H1 (cell line): ENCODE measurements at regions not wholly inside any gene's neighbourhood (a gene's known extent, or its start where the extent isn't known, plus 50 kb on each side); places are given as distances from the start of the nearest gene placed in this dataset.
"Not testable (repeated sequence)": the region's sequence is repeated elsewhere in the genome, so short reads cannot be mapped to it uniquely, and the experiment has no call there.

ENCODE experiments used
- CTCF ChIA-PET: fragments of 300-600 bp; sonication (Branson Sonifier 250); formaldehyde crosslinking; loops from one replicate; lab custom pipeline; 2021; ENCODE audit not compliant: partially characterized antibody; lab: Charles Lee
- POLR2A ChIA-PET: fragments of 300-600 bp; sonication (Branson Sonifier 250); formaldehyde crosslinking; loops from one replicate; lab custom pipeline; 2021; ENCODE audit warnings: inconsistent platforms; ENCODE audit not compliant: partially characterized antibody; lab: Charles Lee
- DNase-seq, 2 experiments: peaks; one replicate each; pipeline versions ENCODE4 v3.0.0 to v3.0.0-alpha.2; 2010 to 2022; ENCODE audit warnings: low spot score in 2 of 2, low read depth in 1 of 2, mixed read lengths in 1 of 2
- FAIRE-seq: peaks from 2 replicates; lab custom pipeline; 2011; peaks lifted over from hg19 to GRCh38; lab: Jason Lieb, UNC
- H2AFZ ChIP-seq: 2 replicates; pipeline ENCODE4 v1.8.1; 2012; ENCODE audit warnings: low read length, inconsistent platforms
- H2AK5ac ChIP-seq: 2 replicates; pipeline ENCODE4 v1.6.1; 2013; ENCODE audit warnings: low read depth, low read length
- H2BK120ac ChIP-seq: replicated peaks from 2 replicates; pipeline ENCODE3; 2013; ENCODE audit warnings: low read depth, low read length, inconsistent platforms
- H2BK12ac ChIP-seq: 2 replicates; pipeline ENCODE4 v1.6.1; 2013; ENCODE audit warnings: low read depth, low read length
- H2BK15ac ChIP-seq: 2 replicates; pipeline ENCODE4 v1.6.1; 2013; ENCODE audit warnings: low read length
- H2BK20ac ChIP-seq: 2 replicates; pipeline ENCODE4 v1.6.1; 2013; ENCODE audit warnings: low read length
- H2BK5ac ChIP-seq: 2 replicates; pipeline ENCODE4 v1.6.1; 2013; ENCODE audit warnings: low read depth, low read length
- H3K14ac ChIP-seq: 2 replicates; pipeline ENCODE4 v1.6.1; 2013; ENCODE audit warnings: inconsistent platforms; ENCODE audit not compliant: insufficient read length
- H3K18ac ChIP-seq: 2 replicates; pipeline ENCODE4 v1.6.1; 2013; ENCODE audit warnings: low read length; ENCODE audit errors: extremely low read depth
- H3K23ac ChIP-seq: 2 replicates; pipeline ENCODE4 v1.6.1; 2013; ENCODE audit warnings: inconsistent platforms; ENCODE audit not compliant: insufficient read length
- H3K23me2 ChIP-seq: 2 replicates; pipeline ENCODE4 v1.6.1; 2013; ENCODE audit warnings: low read depth, low read length
- H3K27ac ChIP-seq: 2 replicates; pipeline ENCODE4 v1.6.1; 2011; ENCODE audit warnings: low read depth, low read length, inconsistent platforms
- H3K27me3 ChIP-seq, 4 experiments: replicated peaks in 1 of 4; 1 replicate in 1 of 4; 2 replicates in 3 of 4; pipeline versions ENCODE4 v1.6.1 to v1.8.1; 2011 to 2013; ENCODE audit warnings: low read length in 3 of 4, mild to moderate bottlenecking in 3 of 4, inconsistent platforms in 2 of 4, mixed read lengths in 2 of 4, moderate library complexity in 1 of 4; ENCODE audit not compliant: control insufficient read depth in 3 of 4, insufficient read depth in 3 of 4; ENCODE audit errors: extremely low read depth in 1 of 4
- H3K36me3 ChIP-seq, 4 experiments: 2 replicates each; pipeline versions ENCODE4 v1.6.1 to v1.8.1; 2011 to 2013; ENCODE audit warnings: mild to moderate bottlenecking in 4 of 4, low read length in 3 of 4, moderate library complexity in 2 of 4, control low read depth in 1 of 4, inconsistent platforms in 1 of 4; ENCODE audit not compliant: insufficient read depth in 4 of 4, control insufficient read depth in 2 of 4
- H3K4ac ChIP-seq: replicated peaks from 2 replicates; pipeline ENCODE3; 2013; ENCODE audit warnings: low read length, low read depth, mixed read lengths, inconsistent platforms; ENCODE audit not compliant: insufficient read length
- H3K4me1 ChIP-seq, 4 experiments: replicated peaks in 1 of 4; 1 replicate in 1 of 4; 2 replicates in 3 of 4; pipeline versions ENCODE4 v1.6.1 to v1.8.1; 2011 to 2013; ENCODE audit warnings: low read length in 3 of 4, inconsistent platforms in 2 of 4, mixed read lengths in 1 of 4; ENCODE audit not compliant: insufficient read depth in 4 of 4, control insufficient read depth in 3 of 4
- H3K4me2 ChIP-seq, 2 experiments: 2 replicates each; pipeline versions ENCODE4 v1.6.1 to v1.8.1; 2011 to 2013; ENCODE audit warnings: low read depth in 2 of 2, low read length in 2 of 2, control low read depth in 1 of 2, inconsistent platforms in 1 of 2, mild to moderate bottlenecking in 1 of 2; ENCODE audit not compliant: insufficient read depth in 1 of 2
- H3K4me3 ChIP-seq, 4 experiments: fragments of 200-600, 300-600 bp in 1 of 4; sonication (generic), shearing (Covaris generic), sonication (Bioruptor Twin) in 1 of 4; 2 replicates each; pipeline versions ENCODE4 v1.5.1 to v1.8.1; 2011 to 2016; ENCODE audit warnings: low read length in 4 of 4, low read depth in 3 of 4, control low read depth in 2 of 4, inconsistent platforms in 2 of 4, mild to moderate bottlenecking in 2 of 4, mixed read lengths in 1 of 4, moderate library complexity in 1 of 4; ENCODE audit not compliant: insufficient read depth in 2 of 4; ENCODE audit errors: extremely low read depth in 1 of 4
- H3K56ac ChIP-seq: replicated peaks from 2 replicates; pipeline ENCODE3; 2013; ENCODE audit warnings: low read depth, mild to moderate bottlenecking, mixed read lengths, low read length, inconsistent platforms; ENCODE audit not compliant: insufficient read length
- H3K79me1 ChIP-seq: 2 replicates; pipeline ENCODE4 v1.6.1; 2013; ENCODE audit warnings: low read depth, low read length, control low read depth
- H3K79me2 ChIP-seq, 2 experiments: 2 replicates each; pipeline versions ENCODE4 v1.6.1 to v1.8.1; 2012 to 2013; ENCODE audit warnings: low read length in 2 of 2, mild to moderate bottlenecking in 2 of 2, inconsistent platforms in 1 of 2; ENCODE audit not compliant: insufficient read depth in 2 of 2, control insufficient read depth in 1 of 2
- H3K9ac ChIP-seq, 4 experiments: replicated peaks in 1 of 4; 1 replicate in 1 of 4; 2 replicates in 3 of 4; pipeline versions ENCODE4 v1.6.1 to v1.8.1; 2011 to 2013; ENCODE audit warnings: low read depth in 3 of 4, low read length in 3 of 4, control low read depth in 2 of 4, mild to moderate bottlenecking in 2 of 4, moderate library complexity in 2 of 4, inconsistent platforms in 1 of 4; ENCODE audit errors: extremely low read depth in 1 of 4
- H3K9me3 ChIP-seq, 2 experiments: 2 replicates each; pipeline versions ENCODE4 v1.6.1 to v1.8.1; 2012 to 2013; ENCODE audit warnings: mild to moderate bottlenecking in 2 of 2, moderate library complexity in 2 of 2, control low read depth in 1 of 2, inconsistent platforms in 1 of 2, low read depth in 1 of 2, low read length in 1 of 2, mixed read lengths in 1 of 2; ENCODE audit not compliant: insufficient read depth in 2 of 2
- H4K20me1 ChIP-seq, 2 experiments: replicated peaks in 1 of 2; 2 replicates each; pipeline versions ENCODE3 to v1.8.1; 2011 to 2013; ENCODE audit warnings: inconsistent platforms in 2 of 2, low read length in 2 of 2, mild to moderate bottlenecking in 1 of 2; ENCODE audit not compliant: insufficient read depth in 2 of 2, control insufficient read depth in 1 of 2
- H4K5ac ChIP-seq: 2 replicates; pipeline ENCODE4 v1.6.1; 2013; ENCODE audit warnings: low read length, low read depth, mixed read lengths, inconsistent platforms; ENCODE audit not compliant: insufficient read length
- H4K8ac ChIP-seq: 2 replicates; pipeline ENCODE4 v1.8.0; 2013; ENCODE audit warnings: mild to moderate bottlenecking, moderate library complexity, low read length, inconsistent platforms; ENCODE audit not compliant: insufficient read depth; ENCODE audit errors: extremely low read depth
- H4K91ac ChIP-seq: replicated peaks from 2 replicates; pipeline ENCODE3; 2013; ENCODE audit warnings: low read length, mixed read lengths, inconsistent platforms; ENCODE audit not compliant: insufficient read length
- WGBS, 2 experiments: shearing (Covaris generic) in 1 of 2; methylation state at CpG; one replicate each; pipeline versions ENCODE4 v1.1.6 to v1.1.7; 2013 to 2015; ENCODE audit warnings: low lambda C conversion rate in 2 of 2, mixed read lengths in 2 of 2, inconsistent platforms in 1 of 2, low coverage in 1 of 2, missing lambda C conversion rate in 1 of 2; ENCODE audit not compliant: insufficient replicate concordance in 2 of 2, insufficient coverage in 1 of 2, insufficient read length in 1 of 2; ENCODE audit errors: extremely low coverage in 1 of 2, missing lambda C conversion rate in 1 of 2; 5-methylcytosine and 5-hydroxymethylcytosine counted together

GRCh38 chr10:47701285-47701684 lies 62.1 kb downstream of the SYT15B start:
- H3K4me3 ChIP-seq, H3K27me3 ChIP-seq, H3K56ac ChIP-seq, H3K36me3 ChIP-seq, H3K4me1 ChIP-seq, H3K14ac ChIP-seq, H3K4ac ChIP-seq, CTCF ChIA-PET, POLR2A ChIA-PET, H3K79me2 ChIP-seq, H4K20me1 ChIP-seq, H3K4me2 ChIP-seq, FAIRE-seq, H3K23ac ChIP-seq, H2BK15ac ChIP-seq, H2BK120ac ChIP-seq, H2AFZ ChIP-seq, H4K8ac ChIP-seq, H3K23me2 ChIP-seq, H3K27ac ChIP-seq, H4K5ac ChIP-seq, H2BK20ac ChIP-seq, H3K9me3 ChIP-seq, H3K9ac ChIP-seq, H3K79me1 ChIP-seq, H2BK12ac ChIP-seq, H3K18ac ChIP-seq, H2AK5ac ChIP-seq, DNase-seq, H2BK5ac ChIP-seq, H4K91ac ChIP-seq: not testable (repeated sequence)
- 100% methylated on average over 1 of the region's 1 CpG; no CpG with 5 or more reads in 1 of the 2 experiments for WGBS, 2 experiments

- H3K4me1 ChIP-seq, H2BK120ac ChIP-seq, H3K4me2 ChIP-seq, H3K23ac ChIP-seq, H2BK20ac ChIP-seq, H3K14ac ChIP-seq, H2BK15ac ChIP-seq, H3K18ac ChIP-seq, H3K36me3 ChIP-seq, H3K79me2 ChIP-seq, H2AK5ac ChIP-seq, H4K8ac ChIP-seq, H3K27ac ChIP-seq, H4K91ac ChIP-seq, FAIRE-seq, H3K23me2 ChIP-seq, H3K4ac ChIP-seq, H3K4me3 ChIP-seq, H3K79me1 ChIP-seq, H4K5ac ChIP-seq, H3K27me3 ChIP-seq, DNase-seq, H3K56ac ChIP-seq, H3K9ac ChIP-seq, H4K20me1 ChIP-seq, H2AFZ ChIP-seq, CTCF ChIA-PET, H2BK12ac ChIP-seq, POLR2A ChIA-PET, H3K9me3 ChIP-seq, H2BK5ac ChIP-seq: not testable (repeated sequence)
These were observed 63.5 kb downstream of the SYT15B start for GRCh38 chr10:47699854-47700253.
